ENCODE measurements at regions not wholly inside any gene's neighbourhood (a gene's known extent, or its start where the extent isn't known, plus 50 kb on each side); places are given as distances from the start of the nearest gene placed in this dataset.
"Not testable (repeated sequence)": the region's sequence is repeated elsewhere in the genome, so short reads cannot be mapped to it uniquely, and the experiment has no call there.

DNA sequence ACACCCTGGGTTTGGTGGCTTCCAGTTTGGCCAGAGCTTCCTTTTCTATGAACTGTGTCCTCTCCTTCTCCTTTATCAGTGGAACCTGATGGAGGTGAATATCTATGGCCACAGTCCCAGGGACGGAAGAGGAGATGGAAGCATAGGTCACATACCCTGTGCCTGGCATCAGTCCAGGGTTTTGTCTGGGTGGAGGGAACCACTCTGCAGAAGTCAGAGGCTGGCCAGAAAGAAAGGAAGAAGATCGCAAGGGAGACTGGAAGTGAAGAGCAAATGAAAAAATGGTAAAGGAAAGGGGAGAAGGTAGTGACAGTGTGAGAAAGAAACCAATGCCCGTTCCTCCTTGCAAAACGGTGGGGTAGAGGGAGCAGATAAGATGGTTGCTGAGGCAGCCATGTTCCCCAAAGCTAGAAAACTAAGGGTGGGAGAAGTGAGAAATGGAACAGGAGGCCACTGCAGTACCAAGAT, 77.9 kb upstream of the HECW1 start:
- Mint-ChIP-seq H3K4me3 (no peak overlapping the region), H3K9me3 (no peaks in the 10 kb centered on the region), H3K36me3 (no peaks in the 10 kb centered on the region), H3K27ac (no peak overlapping the region), H3K27me3 (peaks cover 13% of the 10 kb centered on the region), H3K4me1 (no peaks in the 10 kb centered on the region)
- DNase-seq: no peak

DNA sequence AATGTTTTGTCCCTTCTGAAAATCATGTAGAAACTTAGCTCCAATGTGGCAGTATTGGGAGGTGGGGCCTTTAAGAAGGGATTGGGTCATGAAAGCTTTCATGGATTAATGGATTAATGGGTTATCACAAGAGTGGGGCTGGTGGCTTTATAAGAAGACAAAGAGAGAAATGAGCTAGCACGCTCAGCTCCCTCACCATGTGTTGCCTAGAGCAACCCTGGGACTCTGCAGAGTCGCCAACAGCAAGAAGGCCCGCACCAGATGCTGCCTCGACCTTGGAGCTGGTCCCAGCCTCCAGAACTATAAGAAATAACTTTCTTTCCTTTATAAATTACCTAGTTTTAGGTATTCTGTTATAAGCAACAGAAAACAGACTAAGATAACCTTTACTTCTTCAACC, 74.9 kb upstream of the HECW1 start:
- no peaks in the 10 kb centered on the region for H3K9me3 Mint-ChIP-seq
- DNase-seq: no peak
- H3K27ac Mint-ChIP-seq: no peak overlapping the region
- H3K27me3 Mint-ChIP-seq: peaks cover 5% of the 10 kb centered on the region
- no peaks in the 10 kb centered on the region for H3K4me1 Mint-ChIP-seq
- H3K4me3 Mint-ChIP-seq: no peak overlapping the region
- no peaks in the 10 kb centered on the region for H3K36me3 Mint-ChIP-seq

DNA sequence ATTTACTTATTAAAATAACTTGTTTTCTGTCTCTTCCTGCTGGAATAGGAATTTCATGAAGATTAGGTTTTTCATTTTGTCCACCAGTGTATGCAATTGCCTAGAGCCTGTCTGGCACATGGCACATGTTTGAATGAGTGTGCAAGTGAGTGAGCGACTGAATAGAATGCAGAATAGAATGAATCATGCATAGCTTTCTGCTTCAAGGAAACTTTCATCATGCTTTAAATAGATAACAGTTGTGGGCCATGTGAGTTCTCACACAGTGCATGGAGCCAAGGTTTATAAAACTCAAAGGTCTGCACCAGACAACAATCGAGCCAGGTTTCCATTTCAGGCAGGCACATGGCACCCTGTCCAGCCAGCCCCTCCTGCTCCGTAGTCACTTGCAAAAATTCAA, 74.2 kb upstream of the HECW1 start:
- Mint-ChIP-seq H3K27me3 (peaks cover 11% of the 10 kb centered on the region), H3K9me3 (no peaks in the 10 kb centered on the region), H3K36me3 (no peaks in the 10 kb centered on the region), H3K4me1 (no peaks in the 10 kb centered on the region), H3K27ac (no peak overlapping the region), H3K4me3 (no peak overlapping the region)
- DNase-seq: no peak

DNA sequence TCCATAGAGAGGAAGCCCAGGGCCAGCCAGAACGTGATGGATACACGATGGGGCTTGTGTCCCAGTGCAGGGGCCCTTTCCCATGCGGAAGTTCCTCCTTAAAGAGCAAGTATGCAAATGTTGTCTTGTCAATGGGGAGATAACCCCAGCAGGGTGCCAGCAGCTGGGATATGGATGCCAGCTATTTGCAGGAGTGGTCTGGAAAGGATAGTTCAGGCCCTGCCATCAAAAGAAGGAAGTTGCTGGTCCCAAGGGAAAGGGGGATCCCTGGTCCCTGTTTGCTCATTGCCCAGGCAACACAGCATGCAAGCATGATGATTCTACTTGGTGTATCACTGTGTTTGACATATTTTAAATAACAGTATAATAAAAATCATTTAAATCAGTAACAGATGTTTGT, 73.1 kb upstream of the HECW1 start:
- DNase-seq: no peak
- Mint-ChIP-seq H3K27me3 (peaks cover 16% of the 10 kb centered on the region), H3K36me3 (no peaks in the 10 kb centered on the region), H3K4me3 (no peak overlapping the region), H3K4me1 (no peaks in the 10 kb centered on the region), H3K9me3 (no peaks in the 10 kb centered on the region), H3K27ac (no peak overlapping the region)

- Mint-ChIP-seq H3K4me3 (no peak overlapping the region), H3K9me3 (no peaks in the 10 kb centered on the region), H3K36me3 (no peaks in the 10 kb centered on the region), H3K27me3 (peaks cover 16% of the 10 kb centered on the region), H3K27ac (no peak overlapping the region), H3K4me1 (no peaks in the 10 kb centered on the region)
- no peak for DNase-seq
Observed at GRCh38 chr7:43040461-43040860, 72.0 kb upstream of the HECW1 start.

DNA sequence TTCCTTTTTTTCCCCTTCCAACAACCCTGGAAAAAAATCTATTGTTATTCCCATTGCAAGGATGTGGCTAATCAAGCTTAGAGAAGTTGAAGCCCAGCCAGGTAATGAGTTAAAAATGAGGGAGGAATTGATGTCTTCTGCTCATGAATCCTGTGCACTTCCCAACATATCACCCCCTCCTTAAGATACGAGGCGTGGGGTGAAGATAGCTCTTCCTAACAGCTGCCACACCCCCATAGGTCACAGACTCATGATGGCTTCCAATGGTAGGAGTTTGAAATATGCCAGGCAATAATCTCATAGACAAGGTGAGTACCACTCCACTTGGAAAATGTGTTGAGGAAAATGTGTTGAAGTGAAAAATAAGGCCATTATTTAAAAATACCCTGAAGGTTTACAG, 71.3 kb upstream of the HECW1 start:
- Mint-ChIP-seq H3K27me3 (peaks cover 22% of the 10 kb centered on the region), H3K4me1 (no peaks in the 10 kb centered on the region), H3K4me3 (no peak overlapping the region), H3K9me3 (no peaks in the 10 kb centered on the region), H3K36me3 (no peaks in the 10 kb centered on the region), H3K27ac (no peak overlapping the region)
- no peak for DNase-seq

- H3K27me3 Mint-ChIP-seq: peaks cover 22% of the 10 kb centered on the region
- H3K27ac Mint-ChIP-seq: no peak overlapping the region
- no peak overlapping the region for H3K4me3 Mint-ChIP-seq
- no peak for DNase-seq
- no peaks in the 10 kb centered on the region for H3K9me3 Mint-ChIP-seq
- no peaks in the 10 kb centered on the region for H3K4me1 Mint-ChIP-seq
- no peaks in the 10 kb centered on the region for H3K36me3 Mint-ChIP-seq
Observed at GRCh38 chr7:43041724-43042123, 70.7 kb upstream of the HECW1 start.

DNA sequence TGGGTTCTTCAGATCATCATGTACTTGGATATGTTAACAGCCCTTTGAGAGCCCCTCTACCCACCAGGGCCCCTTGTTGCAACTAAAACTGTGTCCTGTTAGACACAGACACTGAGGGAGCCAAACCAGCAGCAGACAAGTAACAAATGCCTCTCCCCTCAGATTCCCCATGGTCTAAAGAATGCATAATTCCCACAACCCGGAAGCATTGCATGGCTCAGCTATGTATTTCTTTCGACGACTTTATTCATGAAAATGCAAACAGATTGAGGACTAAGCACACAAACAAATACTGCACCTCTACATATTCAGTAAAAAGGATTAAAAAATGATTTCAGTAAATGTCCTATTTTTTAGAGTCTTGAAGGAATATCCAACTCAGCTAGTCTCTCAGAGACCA, 70.1 kb upstream of the HECW1 start:
- Mint-ChIP-seq H3K27ac (no peak overlapping the region), H3K27me3 (peaks cover 22% of the 10 kb centered on the region), H3K4me1 (no peaks in the 10 kb centered on the region), H3K36me3 (no peaks in the 10 kb centered on the region), H3K4me3 (no peak overlapping the region), H3K9me3 (no peaks in the 10 kb centered on the region)
- DNase-seq: no peak

GRCh38 chr7:43044511-43044910, 67.9 kb upstream of the HECW1 start:
- Mint-ChIP-seq H3K27me3 (peaks cover 38% of the 10 kb centered on the region), H3K9me3 (peaks cover 10% of the 10 kb centered on the region), H3K36me3 (no peaks in the 10 kb centered on the region), H3K4me3 (no peak overlapping the region), H3K4me1 (no peaks in the 10 kb centered on the region), H3K27ac (no peak overlapping the region)
- no peak for DNase-seq

DNA sequence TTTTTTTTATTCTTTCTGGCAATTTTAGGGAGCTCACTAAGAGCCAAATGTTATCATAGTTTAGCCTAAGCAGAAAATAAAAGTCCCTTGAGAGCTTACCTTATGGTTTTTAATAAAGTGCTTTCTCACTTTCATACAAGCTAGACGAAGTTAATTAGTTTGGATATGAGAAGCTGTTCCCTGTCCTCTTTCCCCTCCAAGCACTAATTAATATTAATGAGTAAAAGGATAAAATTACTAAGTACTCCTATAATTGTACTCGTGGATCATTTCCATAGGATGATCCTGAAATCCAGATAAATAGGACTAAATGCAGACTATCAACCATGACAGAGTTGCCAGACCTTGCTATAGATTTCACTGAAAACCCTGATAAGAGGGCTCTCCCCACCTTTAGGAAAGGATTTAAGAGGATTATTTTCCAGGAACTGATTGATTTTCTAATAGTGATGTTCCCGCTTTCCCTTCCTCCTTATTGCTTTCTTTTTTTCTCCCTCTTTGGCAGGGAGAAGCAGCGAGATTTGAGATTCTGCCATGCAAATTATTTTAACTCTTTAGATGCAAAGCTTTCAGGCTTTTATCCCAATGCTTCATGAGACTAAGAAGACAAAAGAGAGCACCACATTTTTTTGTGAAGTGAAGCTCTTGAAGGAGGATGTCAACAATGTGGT, 58.3 kb upstream of the HECW1 start:
- Mint-ChIP-seq H3K4me3 (no peak overlapping the region), H3K27ac (no peak overlapping the region), H3K9me3 (peaks cover 4% of the 10 kb centered on the region), H3K27me3 (peaks cover 25% of the 10 kb centered on the region), H3K4me1 (no peaks in the 10 kb centered on the region), H3K36me3 (no peaks in the 10 kb centered on the region)
- no peak for DNase-seq

DNA sequence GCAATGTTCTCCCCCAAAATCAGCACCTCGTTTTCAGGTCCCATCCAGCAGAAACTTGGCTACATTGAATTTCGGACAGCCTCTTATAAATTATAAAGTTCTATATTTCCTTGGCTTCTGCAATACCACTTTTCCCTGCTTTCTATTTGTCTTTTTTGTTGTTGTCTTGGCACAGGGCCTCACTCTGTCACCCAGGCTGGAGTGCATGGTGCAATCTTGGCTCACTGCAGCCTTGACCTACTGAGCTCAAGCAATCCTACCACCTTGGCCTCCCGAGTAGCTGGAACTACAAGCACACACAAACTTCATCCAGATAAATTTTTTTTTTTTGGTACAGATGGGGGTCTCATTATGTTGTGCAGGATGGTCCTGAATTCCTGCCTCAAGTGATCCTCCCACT, 55.3 kb upstream of the HECW1 start:
- Mint-ChIP-seq H3K27ac (no peak overlapping the region), H3K4me3 (no peak overlapping the region), H3K9me3 (no peaks in the 10 kb centered on the region), H3K4me1 (no peaks in the 10 kb centered on the region), H3K36me3 (no peaks in the 10 kb centered on the region), H3K27me3 (peaks cover 14% of the 10 kb centered on the region)
- no peak for DNase-seq

- Mint-ChIP-seq H3K4me1 (no peaks in the 10 kb centered on the region), H3K36me3 (no peaks in the 10 kb centered on the region), H3K27ac (no peak overlapping the region), H3K4me3 (peak overlapping the region; percentile 20), H3K27me3 (peaks cover 14% of the 10 kb centered on the region), H3K9me3 (no peaks in the 10 kb centered on the region)
- no peak for DNase-seq
Observed at GRCh38 chr7:43058271-43059066, 54.0 kb upstream of the HECW1 start.

- not testable (repeated sequence) for H3K9me3 Mint-ChIP-seq, H3K36me3 Mint-ChIP-seq, H3K4me1 Mint-ChIP-seq, H3K27ac Mint-ChIP-seq, DNase-seq
- Mint-ChIP-seq H3K4me3 (peak overlapping the region; percentile 42), H3K27me3 (peaks cover 14% of the 10 kb centered on the region)
Observed at GRCh38 chr7:43059067-43059600, 53.3 kb upstream of the HECW1 start.

All from activated naive CD8-positive, alpha-beta T cell treated with anti-CD3 and anti-CD28 coated beads for 36 hours (primary cell).